A673 (cell line): ENCODE measurements at regions not wholly inside any gene's neighbourhood (a gene's known extent, or its start where the extent isn't known, plus 50 kb on each side); places are given as distances from the start of the nearest gene placed in this dataset.

Experiments used
- BruUV-seq: library from RNA; stranded (reverse); fragments of 400-500 nt; replicated peaks from 2 replicates; lab custom pipeline; 2021; lab: Mats Ljungman, UMichigan
- CTCF ChIA-PET: fragments of 300-600 bp; sonication (Branson Sonifier 250); formaldehyde crosslinking; loops from one replicate; lab custom pipeline; 2022; ENCODE audit warnings: antibody characterized with exemption; lab: Charles Lee
- POLR2A ChIA-PET: fragments of 300-600 bp; sonication (Branson Sonifier 250); formaldehyde crosslinking; loops from one replicate; lab custom pipeline; 2022; ENCODE audit warnings: antibody characterized with exemption; ENCODE audit not compliant: low non-redundant PET; lab: Charles Lee
- DNase-seq: peaks from one replicate; pipeline ENCODE4 v3.0.0-alpha.2; 2015; ENCODE audit warnings: low spot score
- H3K27ac ChIP-seq: fragments of 200-600 bp; sonication (generic); 2 replicates; pipeline ENCODE4 v1.5.1; 2016; ENCODE audit warnings: mixed run types, low read depth, mild to moderate bottlenecking, mixed read lengths, antibody characterized with exemption, low read length; ENCODE audit not compliant: poor library complexity, severe bottlenecking
- H3K27me3 ChIP-seq: fragments of 200-600 bp; sonication (generic); replicated peaks from 2 replicates; pipeline ENCODE4 v1.6.1; 2017; ENCODE audit warnings: mixed run types, low read depth, mild to moderate bottlenecking, mixed read lengths, antibody characterized with exemption, low read length; ENCODE audit not compliant: insufficient read depth, poor library complexity
- H3K36me3 ChIP-seq: fragments of 200-600 bp; sonication (generic); 2 replicates; pipeline ENCODE4 v1.6.1; 2016; ENCODE audit warnings: mixed run types, mild to moderate bottlenecking, mixed read lengths, antibody characterized with exemption, low read length; ENCODE audit not compliant: insufficient read depth, poor library complexity, severe bottlenecking
- H3K4me1 ChIP-seq: fragments of 200-600 bp; sonication (generic); 2 replicates; pipeline ENCODE4 v1.6.1; 2017; ENCODE audit warnings: mixed run types, mild to moderate bottlenecking, mixed read lengths, antibody characterized with exemption, low read length; ENCODE audit not compliant: insufficient read depth, poor library complexity, severe bottlenecking
- H3K4me3 ChIP-seq: fragments of 200-600 bp; sonication (generic); 2 replicates; pipeline ENCODE4 v1.5.1; 2016; ENCODE audit warnings: low read depth, mixed run types, mild to moderate bottlenecking, mixed read lengths, low read length; ENCODE audit not compliant: poor library complexity, severe bottlenecking
- H3K9me3 ChIP-seq: fragments of 200-600 bp; sonication (generic); 2 replicates; pipeline ENCODE4 v1.6.1; 2016; ENCODE audit warnings: mixed run types, low read depth, mild to moderate bottlenecking, mixed read lengths, antibody characterized with exemption, low read length; ENCODE audit not compliant: poor library complexity, severe bottlenecking
- EZH2 ChIP-seq: fragments of 200-600 bp; sonication (generic); IDR thresholded peaks from 2 replicates; pipeline ENCODE4 v1.6.1; 2017; ENCODE audit warnings: borderline replicate concordance, low read depth, mild to moderate bottlenecking, mixed read lengths, antibody characterized with exemption, low read length; ENCODE audit not compliant: poor library complexity, severe bottlenecking
- intact Hi-C: fragments of 100-400 bp; cut with micrococcal nuclease; formaldehyde crosslinking; loops from one replicate; pipeline ENCODE4 v1.10.0; 2022; ENCODE audit not compliant: unreplicated experiment
- TF ChIP-seq, protein P1 (sequence below): fragments of 300-800, 200-600 bp; sonication (generic); conservative IDR thresholded peaks from 2 replicates; pipeline ENCODE4 v1.5.1; 2017; ENCODE audit warnings: low read depth, mild to moderate bottlenecking, antibody characterized with exemption, low read length, moderate library complexity, mixed read lengths

- ChIA-PET CTCF (no interaction called here), POLR2A (no interaction called here)
- no peak for DNase-seq
- no peak overlapping the region for H3K27ac ChIP-seq
- H3K4me1 ChIP-seq = no peaks in the 10 kb centered on the region
- H3K36me3 ChIP-seq = no peaks in the 10 kb centered on the region
- H3K27me3 ChIP-seq = no peaks in the 10 kb centered on the region
- peaks cover 27% of the 10 kb centered on the region for H3K9me3 ChIP-seq
- no peak overlapping the region for H3K4me3 ChIP-seq
- no TSS peak for BruUV-seq
- TF ChIP-seq, protein P1, sequence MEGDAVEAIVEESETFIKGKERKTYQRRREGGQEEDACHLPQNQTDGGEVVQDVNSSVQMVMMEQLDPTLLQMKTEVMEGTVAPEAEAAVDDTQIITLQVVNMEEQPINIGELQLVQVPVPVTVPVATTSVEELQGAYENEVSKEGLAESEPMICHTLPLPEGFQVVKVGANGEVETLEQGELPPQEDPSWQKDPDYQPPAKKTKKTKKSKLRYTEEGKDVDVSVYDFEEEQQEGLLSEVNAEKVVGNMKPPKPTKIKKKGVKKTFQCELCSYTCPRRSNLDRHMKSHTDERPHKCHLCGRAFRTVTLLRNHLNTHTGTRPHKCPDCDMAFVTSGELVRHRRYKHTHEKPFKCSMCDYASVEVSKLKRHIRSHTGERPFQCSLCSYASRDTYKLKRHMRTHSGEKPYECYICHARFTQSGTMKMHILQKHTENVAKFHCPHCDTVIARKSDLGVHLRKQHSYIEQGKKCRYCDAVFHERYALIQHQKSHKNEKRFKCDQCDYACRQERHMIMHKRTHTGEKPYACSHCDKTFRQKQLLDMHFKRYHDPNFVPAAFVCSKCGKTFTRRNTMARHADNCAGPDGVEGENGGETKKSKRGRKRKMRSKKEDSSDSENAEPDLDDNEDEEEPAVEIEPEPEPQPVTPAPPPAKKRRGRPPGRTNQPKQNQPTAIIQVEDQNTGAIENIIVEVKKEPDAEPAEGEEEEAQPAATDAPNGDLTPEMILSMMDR = no peak
- no peak for TF ChIP-seq EZH2
- intact Hi-C loops = no loop called here
Measured at GRCh38 chr5:3537942-3538341, 57.7 kb upstream of the IRX1 start.

DNA sequence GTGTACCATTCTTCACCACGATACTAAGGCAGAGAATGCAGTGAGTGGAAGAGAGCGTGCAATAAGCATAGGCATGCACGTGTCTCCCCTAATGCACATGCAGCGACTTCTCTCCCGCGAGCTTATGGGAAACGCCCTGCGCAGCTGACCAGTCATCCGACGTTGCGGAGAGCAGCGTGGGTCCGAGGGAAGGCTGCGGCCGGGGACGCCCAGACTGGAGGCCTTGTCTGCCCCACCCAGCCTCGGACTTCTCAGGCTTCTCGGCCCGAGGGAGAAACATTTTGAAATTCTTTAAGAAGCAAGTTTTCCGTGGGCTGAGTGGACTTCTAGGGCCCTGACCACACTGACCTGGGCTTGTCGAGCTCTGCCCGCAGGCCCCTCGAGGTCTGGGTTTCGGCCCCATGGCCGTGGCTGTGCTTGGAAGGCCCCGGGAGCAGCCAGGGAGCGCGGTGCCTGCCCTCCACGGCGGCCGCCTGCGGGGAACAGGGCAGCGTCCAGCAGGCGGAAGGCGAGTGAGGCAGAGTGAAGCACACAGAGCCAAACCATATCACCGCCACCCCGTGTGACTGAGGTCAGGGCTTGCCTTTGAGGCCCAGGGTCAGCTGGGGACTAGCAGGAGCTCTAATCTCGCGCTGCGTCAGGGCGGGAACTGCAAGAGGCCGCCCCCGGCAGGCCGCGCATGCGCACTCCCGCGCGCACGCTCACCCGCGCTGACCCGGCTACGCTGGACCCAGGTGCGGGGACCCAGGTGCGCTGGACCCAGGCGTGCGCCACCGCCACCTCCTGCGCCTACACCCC lies 60.0 kb upstream of the IRX1 start:
- no peaks in the 10 kb centered on the region for H3K27me3 ChIP-seq
- intact Hi-C loops = no loop called here
- no peak overlapping the region for H3K27ac ChIP-seq
- H3K4me1 ChIP-seq = no peaks in the 10 kb centered on the region
- no peak overlapping the region for H3K4me3 ChIP-seq
- peaks cover 31% of the 10 kb centered on the region for H3K9me3 ChIP-seq
- no peaks in the 10 kb centered on the region for H3K36me3 ChIP-seq
- TF ChIP-seq, protein P1 = no peak
- no peak for TF ChIP-seq EZH2
- ChIA-PET CTCF (no interaction called here), POLR2A (no interaction called here)
- DNase-seq = no peak
- no TSS peak for BruUV-seq

- CTCF ChIA-PET = no interaction called here
- H3K27me3 ChIP-seq = no peaks in the 10 kb centered on the region
- H3K4me3 ChIP-seq = no peak overlapping the region
- no peak overlapping the region for H3K27ac ChIP-seq
- BruUV-seq = no TSS peak
- H3K36me3 ChIP-seq = no peaks in the 10 kb centered on the region
- intact Hi-C loops = no loop called here
- POLR2A ChIA-PET = no interaction called here
- H3K4me1 ChIP-seq = no peaks in the 10 kb centered on the region
- TF ChIP-seq, protein P1 = no peak
- no peak for TF ChIP-seq EZH2
- peaks cover 36% of the 10 kb centered on the region for H3K9me3 ChIP-seq
- DNase-seq = no peak
Measured at GRCh38 chr5:3534997-3535396, 60.6 kb upstream of the IRX1 start.
